GM19463 (cell line): ENCODE measurements at regions not wholly inside any gene's neighbourhood (a gene's known extent, or its start where the extent isn't known, plus 50 kb on each side); places are given as distances from the start of the nearest gene placed in this dataset.
"Not testable (repeated sequence)": the region's sequence is repeated elsewhere in the genome, so short reads cannot be mapped to it uniquely, and the experiment has no call there.

Experiments used
- ATAC-seq: cut with Tn5 transposase; IDR thresholded peaks from one replicate; pipeline ENCODE4 v1.9.1; 2021; ENCODE audit warnings: mild to moderate bottlenecking, moderate library complexity; ENCODE audit not compliant: unreplicated experiment

- ATAC-seq = no peak
These were observed 52.3 kb upstream of the FAT4 start for GRCh38 chr4:125262502-125262901.

GRCh38 chr4:125262079-125262478, 52.7 kb upstream of the FAT4 start:
- no peak for ATAC-seq

- no peak for ATAC-seq
These were observed 60.6 kb upstream of the FAT4 start for GRCh38 chr4:125254106-125254505.

- no peak for ATAC-seq
These were observed 69.8 kb upstream of the FAT4 start for GRCh38 chr4:125244848-125245450.

DNA sequence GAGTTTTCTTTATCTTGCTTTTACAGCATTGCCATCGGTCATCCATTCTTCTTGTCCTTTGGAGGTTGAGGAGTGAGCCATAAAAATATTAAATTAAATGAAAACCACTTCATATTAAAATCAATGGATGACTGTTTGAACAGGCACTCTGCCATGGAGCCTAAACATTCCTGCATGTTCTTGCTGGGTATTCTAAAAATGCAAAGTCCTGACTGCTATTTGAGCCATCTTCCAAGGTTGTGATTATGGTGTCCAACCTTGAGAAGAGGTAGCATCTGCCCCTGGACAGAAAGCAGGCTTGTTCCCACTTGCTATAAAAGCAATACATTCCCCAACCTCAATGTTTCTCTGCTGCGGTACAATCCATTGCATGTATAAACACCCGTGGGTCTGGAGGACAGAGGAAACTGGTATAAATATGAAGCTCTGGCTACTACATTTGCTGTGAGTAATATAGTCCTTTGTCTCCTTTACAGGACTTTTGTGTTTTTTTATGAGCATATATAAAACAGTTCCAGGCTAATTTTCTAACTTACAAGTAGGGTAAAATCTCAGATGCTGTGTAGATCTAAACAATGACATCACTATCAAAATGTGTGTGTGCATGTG, 70.9 kb upstream of the FAT4 start:
- ATAC-seq = no peak

DNA sequence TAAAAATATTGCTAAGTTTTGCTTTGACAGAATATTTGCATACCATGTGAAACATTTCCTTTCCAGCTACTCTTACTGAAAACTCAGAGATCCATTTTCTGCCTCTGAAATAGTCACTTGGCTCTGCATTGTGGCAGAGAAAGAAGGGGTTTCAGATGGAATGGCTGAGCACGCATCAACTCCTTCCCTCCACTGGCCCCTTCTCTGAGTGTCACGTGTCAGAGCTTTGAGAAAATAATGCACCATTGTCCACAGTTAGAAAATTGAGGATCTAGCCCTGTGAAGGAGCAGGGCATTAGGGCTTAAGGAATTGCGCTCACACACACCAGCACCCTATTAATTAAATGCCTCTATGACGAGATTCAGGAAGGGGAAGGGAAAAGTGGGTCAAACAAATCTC, 78.8 kb upstream of the FAT4 start:
- ATAC-seq = no peak

GRCh38 chr4:125231661-125232060, 83.1 kb upstream of the FAT4 start:
- ATAC-seq = no peak

DNA sequence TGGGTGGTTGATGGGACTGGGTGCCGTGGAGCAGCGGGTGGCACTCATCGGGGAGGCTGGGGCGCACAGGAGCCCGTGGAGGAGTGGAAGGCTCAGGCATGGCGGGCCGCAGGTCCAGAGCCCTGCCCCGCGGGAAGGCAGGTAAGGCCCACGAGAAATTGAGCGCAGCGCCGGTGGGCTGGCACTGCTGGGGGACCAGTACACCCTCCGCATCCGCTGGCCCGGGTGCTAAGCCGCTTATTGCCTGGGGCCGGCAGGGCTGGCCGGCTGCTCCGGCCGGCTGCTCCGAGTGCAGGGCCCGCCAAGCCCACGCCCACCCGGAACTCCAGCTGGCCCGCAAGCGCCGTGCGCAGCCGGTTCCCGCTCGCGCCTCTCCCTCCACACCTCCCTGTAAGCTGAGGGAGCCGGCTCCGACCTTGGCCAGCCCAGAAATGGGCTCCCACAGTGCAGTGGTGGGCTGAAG, 85.1 kb upstream of the FAT4 start:
- no peak for ATAC-seq

GRCh38 chr4:125225806-125226205, 88.9 kb upstream of the FAT4 start:
- ATAC-seq = no peak

DNA sequence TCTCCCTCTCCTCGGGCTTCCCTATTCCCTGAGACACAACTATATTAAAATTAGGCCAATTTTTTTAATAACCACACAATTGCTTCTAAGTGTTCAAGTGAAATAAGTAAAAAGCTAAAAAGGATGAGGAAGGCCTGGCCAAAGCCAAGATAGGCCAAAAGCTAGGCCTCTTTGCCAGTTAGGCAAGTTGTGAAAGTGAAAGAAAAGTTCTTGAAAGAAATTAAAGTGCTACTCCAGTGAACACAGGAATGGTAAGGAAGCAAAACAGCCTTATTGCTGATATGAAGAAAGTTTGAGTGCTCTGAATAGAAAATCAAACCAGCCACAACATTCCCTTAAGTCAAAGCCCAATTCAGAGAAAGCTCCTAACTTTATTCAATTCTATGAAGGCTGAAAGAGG, 114.2 kb upstream of the FAT4 start:
- ATAC-seq = no peak

GRCh38 chr4:125198916-125199315, 115.8 kb upstream of the FAT4 start:
- ATAC-seq = no peak

DNA sequence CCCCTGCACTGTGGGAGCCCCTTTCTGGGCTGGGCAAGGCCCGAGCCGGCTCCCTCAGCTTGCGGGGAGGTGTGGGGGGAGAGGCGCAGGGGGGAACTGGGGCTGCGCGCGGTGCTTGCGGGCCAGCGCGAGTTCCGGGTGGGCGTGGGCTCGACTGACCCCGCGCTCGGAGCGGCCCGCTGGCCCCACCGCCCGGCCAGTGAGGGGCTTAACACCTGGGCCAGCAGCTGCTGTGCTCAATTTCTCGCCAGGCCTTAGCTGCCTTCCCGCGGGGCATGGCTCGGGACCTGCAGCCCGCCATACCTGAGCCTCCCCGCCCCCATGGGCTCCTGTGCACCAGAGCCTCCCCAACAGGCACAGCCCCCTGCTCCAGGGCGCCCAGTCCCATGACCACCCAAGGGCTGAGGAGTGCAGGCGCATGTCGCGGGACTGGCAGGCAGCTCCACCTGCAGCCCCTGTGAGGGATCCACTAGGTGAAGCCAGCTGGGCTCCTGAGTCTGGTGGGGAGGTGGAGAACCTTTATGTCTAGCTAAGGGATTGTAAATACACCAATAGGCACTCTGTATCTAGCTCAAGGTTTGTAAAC, 122.8 kb upstream of the FAT4 start:
- not testable (repeated sequence) for ATAC-seq

GRCh38 chr4:125191232-125191631, 123.5 kb upstream of the FAT4 start:
- ATAC-seq = no peak

- ATAC-seq = no peak
These were observed 127.3 kb upstream of the FAT4 start for GRCh38 chr4:125187226-125188176.

DNA sequence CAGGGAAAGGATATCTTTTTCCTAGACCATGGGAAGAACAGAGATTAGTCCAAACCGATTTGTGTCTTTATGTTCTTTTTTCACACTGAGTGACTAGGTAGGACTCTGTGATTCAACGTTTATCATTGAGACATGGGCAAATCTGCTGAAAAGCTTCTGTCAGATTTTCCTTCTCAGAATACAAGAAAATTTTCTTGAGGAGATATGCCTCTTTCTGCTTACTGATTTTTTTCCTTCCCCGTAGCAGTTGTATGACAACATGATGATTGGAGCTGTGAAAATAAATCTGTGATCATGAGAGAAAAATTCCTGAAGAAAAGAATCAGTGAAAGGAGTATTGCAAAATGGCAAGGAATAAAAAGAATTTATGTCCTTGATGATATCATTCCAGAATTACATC, 130.6 kb upstream of the FAT4 start:
- ATAC-seq = no peak

DNA sequence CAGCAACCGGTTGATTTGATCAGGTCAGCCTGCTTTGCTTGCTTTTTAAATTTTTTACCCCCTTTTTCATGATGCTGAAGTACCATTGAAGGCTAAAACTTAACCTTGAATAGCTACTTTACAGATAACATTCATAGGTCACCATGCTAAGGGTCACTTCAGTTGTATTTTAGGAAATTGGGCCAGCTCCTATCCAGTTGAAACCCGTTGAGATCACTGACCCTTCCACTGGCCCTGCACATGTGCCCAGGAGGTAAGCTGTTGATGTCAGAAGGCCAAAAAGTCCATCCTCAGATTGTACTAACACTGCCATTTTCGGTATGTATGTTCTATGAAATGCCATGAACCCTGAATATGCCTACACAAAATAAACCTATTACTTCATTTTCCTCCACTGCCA, 133.0 kb upstream of the FAT4 start:
- no peak for ATAC-seq

GRCh38 chr4:125179727-125180126, 135.0 kb upstream of the FAT4 start:
- ATAC-seq = no peak

- no peak for ATAC-seq
These were observed 145.6 kb upstream of the FAT4 start for GRCh38 chr4:125169192-125169591.

GRCh38 chr4:125168531-125168930, 146.2 kb upstream of the FAT4 start:
- ATAC-seq = no peak

DNA sequence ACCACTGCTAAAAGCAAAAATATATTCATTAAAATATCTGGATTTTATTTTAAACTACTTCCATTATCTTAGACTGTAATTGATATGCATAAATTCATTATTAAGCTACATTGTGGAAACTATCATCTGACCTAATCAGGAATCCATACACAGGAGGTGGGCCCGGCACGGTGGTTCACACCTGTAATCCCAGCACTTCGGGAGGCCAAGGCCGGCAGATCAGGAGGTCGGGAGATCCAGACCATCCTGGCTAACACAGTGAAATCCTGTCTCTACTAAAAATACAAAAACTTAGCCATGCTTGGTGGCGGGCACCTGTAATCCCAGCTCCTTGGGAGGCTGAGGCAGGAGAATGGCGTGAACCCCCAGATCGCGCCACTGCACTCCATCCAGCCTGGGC, 148.7 kb upstream of the FAT4 start:
- not testable (repeated sequence) for ATAC-seq

DNA sequence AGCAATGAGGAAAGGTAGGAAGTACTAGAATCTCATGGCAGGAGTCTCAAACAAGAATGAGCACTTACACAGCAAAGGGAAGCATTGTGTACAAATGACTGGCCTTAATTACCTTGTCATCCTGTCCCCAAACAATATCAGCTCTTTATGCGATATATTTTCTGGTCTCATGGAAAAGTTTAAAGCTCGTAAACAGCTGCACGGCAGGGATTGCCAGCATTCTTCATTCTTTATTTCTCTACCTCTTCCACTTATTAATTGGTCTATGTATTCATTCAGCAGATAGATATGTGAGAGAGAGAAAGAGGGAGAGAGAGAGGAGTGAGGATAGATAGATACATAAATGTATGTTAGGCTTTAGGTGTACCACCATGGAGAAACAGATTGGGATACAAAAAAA, 155.8 kb upstream of the FAT4 start:
- no peak for ATAC-seq
